HG03139 (cell line): ENCODE measurements at regions not wholly inside any gene's neighbourhood (a gene's known extent, or its start where the extent isn't known, plus 50 kb on each side); places are given as distances from the start of the nearest gene placed in this dataset.
"Not testable (repeated sequence)": the region's sequence is repeated elsewhere in the genome, so short reads cannot be mapped to it uniquely, and the experiment has no call there.

Experiments
- ATAC-seq: cut with Tn5 transposase; IDR thresholded peaks from one replicate; pipeline ENCODE4 v1.9.1; 2021; ENCODE audit not compliant: unreplicated experiment

DNA sequence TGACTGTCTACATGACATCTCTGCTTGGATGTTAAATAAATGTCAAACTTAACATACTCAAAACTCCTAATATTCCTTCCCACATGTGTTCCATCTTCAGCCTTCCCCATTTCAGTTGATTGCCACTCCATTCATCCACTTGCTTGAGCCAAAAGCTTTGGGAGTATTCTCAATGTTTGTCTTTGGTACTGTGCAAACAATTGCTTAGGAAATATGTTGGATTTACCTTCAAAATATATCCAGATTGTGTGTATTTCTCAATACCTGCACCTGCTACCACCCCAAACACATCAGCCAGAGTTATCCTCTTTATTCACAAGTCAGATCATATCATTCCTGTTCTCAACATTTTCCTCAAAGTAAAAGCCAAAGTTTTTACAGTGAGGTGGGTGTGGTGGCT is 350.3 kb upstream of the FAM98A start:
- ATAC-seq = no peak

DNA sequence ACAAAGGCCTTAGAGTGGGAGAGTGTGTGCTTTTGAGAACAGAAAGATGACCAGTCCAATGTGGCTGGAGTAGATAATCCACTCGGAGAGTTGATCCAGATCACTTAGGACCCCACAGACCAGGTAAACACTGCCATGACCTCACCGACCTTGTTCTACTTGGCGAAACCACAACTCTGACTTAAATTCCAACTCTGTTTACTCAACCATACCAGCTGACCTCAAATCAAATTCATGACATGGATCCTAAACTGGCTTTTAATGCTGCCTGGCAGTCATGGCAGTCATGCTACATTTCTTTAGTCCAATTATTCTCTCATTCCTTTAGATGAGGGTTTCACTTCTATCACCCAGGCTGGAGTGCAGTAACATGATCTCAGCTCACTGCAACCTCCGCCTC is 347.1 kb upstream of the FAM98A start:
- ATAC-seq = no peak

DNA sequence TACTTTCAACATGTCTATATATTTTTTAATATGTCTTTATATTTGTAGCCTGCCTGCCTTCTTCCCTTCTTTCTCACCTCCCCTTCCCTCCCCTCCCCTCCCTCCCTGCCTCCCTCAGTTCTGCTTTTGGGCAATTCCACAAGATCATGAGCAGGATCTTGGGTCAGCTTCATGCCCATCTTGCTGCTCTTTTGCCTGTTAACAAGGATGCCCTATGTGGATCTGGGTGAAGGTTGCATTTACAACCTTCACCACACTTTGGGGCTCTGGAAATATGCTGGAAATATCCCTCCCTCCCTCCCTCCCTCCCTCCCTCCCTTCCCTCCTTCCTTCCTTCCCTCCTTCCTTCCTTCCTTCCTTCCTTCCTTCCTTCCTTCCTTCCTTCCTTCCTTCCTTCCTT is 334.1 kb upstream of the FAM98A start:
- ATAC-seq = no peak

DNA sequence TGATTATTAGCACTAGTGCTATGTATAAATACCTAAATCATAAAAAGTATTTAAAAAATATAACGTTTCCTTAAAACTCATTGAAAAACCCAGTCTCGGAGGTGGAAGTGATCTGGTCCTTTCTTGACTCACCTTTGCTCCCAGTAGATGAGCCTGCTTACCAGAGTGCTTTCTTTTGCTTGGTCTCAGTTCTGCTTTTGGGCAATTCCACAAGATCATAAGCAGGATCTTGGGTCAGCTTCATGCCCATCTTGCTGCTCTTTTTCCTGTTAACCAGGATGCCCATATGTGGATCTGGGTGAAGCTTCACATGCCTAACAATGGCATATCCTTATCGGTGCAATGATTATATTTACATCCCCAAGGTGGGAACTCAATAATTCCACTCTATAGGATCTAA is 332.1 kb upstream of the FAM98A start:
- no peak for ATAC-seq

DNA sequence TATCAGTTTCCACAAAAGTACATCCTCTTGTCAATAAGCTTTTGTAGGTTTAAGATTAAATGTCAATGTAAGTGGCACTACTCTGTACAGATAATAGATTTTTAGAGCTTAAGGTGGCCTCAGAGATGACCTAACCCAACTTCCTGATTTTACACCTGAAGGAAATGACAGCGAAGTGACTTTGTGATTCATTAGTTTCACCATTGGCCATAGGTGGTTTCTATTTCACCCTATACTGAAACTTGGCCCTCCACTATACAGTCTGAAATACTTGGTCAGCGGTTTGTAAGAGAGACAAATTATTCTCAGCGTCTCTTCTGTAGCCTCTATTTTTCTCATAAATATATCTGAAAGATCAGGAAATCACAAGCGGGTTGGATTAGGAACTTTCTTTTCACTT is 330.4 kb upstream of the FAM98A start:
- peak; percentile 89 for ATAC-seq

DNA sequence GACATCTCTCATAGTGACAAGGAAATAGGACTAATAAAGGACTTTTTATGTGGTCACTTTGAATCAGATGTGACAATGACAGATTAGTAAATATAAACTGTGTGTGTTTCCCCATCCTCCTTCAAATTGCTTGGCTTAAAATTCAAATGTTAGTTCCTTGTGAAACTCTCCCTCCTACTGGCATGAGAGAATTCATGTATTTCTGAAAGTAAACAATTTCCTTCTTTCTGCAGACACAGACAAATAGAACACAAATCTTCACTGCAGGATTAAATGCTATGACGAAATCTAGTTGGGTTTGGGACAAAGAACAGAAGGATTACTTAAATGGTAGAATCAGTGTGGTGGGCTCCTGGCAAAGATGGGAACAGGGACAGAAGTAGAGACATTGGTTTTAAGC is 328.7 kb upstream of the FAM98A start:
- ATAC-seq = no peak

DNA sequence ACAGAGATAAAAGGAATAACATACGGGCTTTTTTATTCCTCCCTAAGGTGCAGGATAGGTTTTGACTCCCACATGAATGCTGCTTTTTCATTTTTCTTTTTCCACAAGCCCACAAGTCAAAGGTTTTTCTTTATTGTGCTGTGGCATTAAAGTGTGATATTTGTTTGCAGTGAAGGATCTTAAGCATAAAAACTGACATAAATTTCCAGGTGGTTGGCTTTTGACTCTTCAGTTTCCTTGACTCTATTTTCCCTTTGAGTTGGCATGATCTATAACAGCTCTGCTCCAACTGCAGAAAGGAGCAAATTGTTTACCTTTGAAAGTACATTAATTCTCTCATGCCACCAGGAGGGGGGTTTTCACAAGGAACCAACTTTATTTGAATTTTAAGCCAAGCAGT is 326.2 kb upstream of the FAM98A start:
- ATAC-seq = no peak

DNA sequence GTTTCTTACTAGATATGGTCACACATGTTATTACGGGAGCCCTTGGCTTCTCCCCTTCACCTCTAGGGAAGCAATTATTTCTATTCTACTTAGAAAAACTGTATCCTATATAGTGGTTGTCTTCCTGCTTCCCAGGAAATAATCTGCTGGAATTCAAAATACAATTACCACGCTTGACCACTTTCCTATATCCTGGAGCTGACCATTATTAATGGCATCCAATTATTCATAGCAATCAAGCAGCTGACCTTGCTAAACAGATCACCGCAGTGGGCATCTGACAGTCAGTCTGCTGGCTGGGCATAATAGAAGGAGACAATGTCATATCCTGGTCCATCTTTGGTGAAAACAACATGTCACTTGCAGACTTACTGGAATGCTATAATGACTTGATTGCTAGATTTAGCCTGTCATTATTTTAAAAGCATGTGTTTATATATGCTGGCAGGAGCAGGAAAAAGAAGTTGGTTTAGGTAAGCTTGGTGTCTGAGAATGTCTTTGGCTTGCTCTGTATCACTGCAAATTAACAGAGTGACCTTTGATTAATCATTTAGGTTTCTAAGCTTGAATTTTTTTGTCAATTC is 325.6 kb upstream of the FAM98A start:
- no peak for ATAC-seq

DNA sequence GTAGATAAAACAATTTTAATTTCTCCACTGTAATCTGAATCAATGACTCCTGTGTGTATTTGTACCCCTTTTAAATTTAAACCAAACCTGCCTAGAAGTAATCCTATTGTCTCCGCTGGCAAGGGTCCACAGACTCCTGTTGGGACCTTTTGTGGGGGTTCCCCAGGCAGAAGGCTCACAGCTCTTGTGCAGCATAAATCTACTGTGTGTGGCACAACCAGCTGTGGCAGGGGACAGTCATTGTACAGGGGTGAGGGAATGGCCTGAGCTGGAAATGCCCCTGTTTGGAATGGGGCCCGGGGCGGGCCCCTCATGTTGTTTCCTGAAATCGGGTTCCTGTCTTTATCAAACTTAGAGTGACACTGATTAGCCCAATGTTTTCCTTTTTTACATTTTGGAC is 318.2 kb upstream of the FAM98A start:
- no peak for ATAC-seq

DNA sequence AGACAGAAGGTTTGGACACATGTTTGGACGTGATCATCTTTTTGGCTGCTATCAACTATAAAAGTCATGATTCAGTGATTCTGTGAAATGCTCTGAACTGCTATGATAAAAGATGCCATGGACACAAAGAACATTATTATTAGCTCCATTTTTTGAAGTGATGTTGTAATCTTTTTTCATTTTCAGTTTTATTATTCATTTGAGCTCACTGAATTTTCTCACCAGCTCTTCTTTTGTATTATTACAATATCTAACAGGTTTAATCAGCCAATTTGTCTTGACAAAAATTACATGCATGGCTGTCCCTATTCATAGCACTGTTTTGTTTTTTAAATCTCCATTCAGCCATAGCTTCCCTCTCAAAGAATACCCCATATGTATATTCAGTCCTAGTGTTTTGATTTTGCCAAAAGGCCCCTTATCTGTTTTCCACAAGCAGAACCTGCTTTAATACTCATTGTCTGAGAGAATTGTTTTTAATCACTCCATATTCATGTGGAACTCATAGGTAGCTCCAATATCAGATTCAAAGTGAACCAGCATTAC is 314.0 kb upstream of the FAM98A start:
- no peak for ATAC-seq

DNA sequence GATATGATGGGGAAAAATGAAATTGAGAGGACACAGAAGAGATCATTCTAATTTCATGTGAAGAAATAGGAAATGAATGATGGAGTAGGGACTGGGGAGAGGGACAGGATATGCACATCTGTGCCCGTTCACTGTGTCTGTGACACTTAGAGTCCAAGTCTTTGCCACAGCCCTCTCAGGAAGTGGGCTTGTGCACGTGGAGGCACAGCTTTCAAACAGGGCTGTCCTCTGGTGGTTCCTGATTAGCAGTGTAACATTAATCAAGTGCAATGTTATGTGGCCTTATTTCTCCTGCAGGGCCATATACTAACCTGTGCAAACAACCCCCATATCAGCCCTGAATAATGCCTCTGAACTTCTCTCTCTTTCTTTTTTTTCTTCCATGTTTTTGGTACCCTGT is 312.2 kb upstream of the FAM98A start:
- no peak for ATAC-seq

DNA sequence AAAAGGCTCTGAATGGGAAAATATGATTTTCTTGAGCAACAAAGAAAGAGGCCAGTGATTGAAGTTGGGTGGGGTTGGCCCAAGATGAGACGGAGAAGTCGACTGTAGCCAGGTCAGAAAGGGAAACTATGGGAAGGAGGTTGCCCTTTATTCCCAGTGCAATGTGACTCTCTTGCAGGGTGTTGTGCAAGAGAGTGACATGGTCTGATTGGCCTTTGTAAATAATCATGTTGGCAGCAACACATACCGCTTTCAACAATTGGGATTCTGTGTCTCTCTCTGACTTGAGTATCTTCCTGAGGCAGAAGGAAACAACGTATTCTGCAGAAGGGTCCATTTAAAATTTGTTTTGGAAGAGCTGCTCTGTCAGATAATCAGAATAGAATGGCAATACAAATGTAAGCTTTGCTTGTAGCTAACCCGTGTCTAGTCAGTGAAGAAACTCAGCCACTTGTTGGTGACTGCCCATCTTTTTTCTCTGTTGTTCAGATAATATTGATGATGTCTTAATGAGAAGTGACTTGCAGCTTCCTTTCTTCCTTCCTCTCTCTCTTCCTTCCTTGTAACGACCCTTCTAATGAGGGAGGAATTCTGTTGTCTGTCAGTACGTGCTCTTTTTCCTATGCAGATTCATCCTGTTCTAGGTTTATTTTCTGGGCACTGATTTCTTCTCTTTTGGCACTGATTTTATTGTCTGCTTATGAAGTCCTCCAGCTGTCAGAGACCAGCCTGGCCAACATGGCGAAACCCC is 311.0 kb upstream of the FAM98A start:
- no peak for ATAC-seq

DNA sequence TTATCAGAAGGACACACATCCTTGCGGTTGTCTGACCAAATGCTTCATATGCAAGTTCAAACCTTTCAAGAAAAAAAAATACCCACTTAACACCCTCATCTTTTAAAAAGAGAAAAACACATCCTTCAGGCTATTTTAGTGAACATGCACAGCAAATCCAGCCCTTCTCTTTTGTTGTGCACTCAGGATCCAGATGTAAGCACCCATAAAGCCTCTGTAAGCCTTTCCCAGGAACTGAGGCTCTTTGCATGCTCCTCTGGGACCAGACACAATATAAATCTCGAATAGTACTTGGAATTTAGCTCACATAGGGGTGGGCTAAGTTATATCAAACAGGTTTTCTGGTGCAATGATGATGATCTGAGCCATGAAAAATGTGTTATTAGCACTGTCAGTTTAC is 308.8 kb upstream of the FAM98A start:
- no peak for ATAC-seq

DNA sequence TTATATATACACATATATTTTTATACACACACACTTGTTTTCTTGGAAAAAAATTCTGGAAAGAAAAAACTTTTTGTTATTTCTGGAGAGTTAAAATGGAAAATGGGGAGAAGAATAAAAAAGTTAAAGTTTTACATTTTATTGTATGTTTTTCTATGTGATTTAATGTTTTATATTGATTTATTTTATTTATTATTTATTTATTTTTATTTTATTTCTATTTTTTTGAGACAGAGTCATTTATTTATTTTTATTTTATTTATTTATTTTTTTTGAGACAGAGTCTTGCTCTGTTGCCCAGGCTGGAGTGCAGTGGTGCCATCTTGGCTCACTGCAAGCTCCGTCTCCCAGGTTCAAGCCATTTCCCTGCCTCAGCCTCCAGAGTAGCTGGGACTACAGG is 307.0 kb upstream of the FAM98A start:
- ATAC-seq = not testable (repeated sequence)

DNA sequence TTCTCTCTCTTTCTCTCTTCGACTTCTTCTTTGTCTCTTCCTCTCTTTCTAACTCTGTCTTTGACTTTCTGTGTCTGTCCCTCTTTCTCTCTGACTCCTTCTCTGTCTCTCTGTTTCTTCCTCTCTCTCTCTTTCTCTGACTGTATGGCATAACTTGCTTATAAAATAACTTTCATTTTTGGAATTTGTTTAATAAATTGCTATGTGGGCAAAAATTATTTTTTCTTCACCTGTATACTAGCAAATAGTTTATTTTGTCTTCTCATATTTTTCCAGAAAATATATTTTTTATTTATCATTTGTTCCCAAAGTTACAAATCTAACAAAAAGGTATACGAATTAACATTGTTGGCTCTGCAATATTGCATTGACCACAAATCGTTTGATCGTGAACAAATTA is 305.7 kb upstream of the FAM98A start:
- ATAC-seq = no peak

DNA sequence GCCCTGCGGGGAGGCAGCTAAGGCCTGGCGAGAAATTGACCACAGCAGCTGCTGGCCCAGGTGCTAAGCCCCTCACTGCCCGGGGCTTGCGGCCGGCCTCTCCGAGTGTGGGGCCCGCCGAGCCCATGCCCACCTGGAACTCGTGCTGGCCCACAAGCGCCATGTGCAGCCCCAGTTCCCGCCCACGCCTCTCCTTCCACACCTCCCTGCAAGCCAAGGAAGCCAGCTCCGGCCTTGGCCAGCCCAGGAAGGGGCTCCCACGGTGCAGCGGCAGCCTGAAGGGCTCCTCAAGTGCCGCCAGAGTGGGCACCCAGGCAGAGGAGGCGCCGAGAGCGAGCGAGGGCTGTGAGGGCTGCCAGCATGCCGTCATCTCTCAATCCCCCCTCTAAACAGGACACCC is 304.6 kb upstream of the FAM98A start:
- ATAC-seq = no peak

DNA sequence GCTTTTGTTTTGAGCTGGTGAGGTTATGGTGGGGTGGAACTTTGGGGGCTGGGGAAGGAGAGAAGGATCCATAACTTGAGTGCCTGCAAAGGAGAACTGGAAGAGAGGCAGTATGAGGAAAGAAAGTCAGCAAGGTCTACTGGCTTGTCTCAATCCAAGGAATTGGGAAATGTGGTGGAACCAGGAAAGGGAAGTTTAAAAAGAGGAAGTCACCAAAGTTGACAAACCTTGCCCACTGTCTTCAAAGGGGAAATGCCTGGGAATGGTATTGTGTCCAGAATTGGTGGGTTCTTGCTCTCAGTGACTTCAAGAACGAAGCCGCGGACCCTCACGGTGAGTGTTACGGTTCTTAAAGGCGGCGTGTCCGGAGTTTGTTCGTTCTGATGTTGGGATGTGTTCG is 304.1 kb upstream of the FAM98A start:
- no peak for ATAC-seq

DNA sequence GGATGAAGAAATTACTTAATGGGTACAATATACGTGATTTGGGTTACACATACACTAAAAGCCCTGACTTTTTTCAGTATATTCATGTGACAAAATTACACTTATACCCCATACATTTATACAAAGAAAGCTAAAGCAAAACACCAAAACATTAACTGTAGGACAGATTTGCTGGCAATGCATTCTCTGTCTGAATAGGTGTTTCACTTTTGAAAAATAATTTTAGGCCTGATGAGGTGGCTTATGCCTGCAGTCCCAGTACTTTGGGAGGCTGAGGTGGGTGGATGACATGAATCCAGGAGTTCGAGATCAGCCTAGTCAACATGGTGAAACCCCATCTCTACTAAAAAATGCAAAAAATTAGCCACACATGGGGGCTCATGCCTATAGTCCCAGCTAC is 301.5 kb upstream of the FAM98A start:
- ATAC-seq = no peak

DNA sequence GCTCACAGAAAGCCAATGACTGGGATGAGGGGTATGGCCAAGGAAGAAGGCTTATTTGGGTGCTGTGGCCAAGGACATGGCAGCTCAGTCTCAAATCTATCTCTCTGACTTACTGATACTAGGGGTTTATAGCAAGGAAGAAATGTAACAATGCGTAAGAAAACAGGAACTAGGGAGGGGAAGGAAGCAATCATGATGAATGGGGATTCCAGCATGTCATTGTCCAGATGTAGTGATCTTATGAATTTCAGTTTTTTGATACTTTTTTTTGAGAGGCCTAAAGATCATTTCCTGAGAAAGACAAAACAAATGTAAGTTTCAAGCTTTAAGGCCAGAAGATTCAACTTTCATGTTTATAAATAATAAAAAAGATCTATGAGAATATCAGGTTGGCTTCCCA is 298.6 kb upstream of the FAM98A start:
- ATAC-seq = no peak

DNA sequence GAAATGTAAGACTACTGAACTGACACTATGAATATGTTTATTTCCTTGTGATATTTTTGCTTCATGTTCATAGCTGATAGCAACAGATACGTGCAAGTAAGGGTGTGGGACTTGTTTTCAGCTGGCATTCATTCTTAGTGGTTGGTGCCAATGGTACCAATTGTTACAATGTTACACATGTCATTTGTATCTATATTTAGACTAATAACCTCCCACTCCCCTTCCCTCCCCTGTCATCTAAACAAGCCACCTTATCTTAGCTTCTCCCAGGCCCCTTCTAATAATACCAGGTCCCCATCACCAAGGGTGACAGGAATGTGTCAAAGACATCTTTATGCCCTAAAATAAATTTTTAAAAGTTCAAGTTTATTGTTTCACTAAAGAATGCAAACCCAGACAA is 294.7 kb upstream of the FAM98A start:
- no peak for ATAC-seq

DNA sequence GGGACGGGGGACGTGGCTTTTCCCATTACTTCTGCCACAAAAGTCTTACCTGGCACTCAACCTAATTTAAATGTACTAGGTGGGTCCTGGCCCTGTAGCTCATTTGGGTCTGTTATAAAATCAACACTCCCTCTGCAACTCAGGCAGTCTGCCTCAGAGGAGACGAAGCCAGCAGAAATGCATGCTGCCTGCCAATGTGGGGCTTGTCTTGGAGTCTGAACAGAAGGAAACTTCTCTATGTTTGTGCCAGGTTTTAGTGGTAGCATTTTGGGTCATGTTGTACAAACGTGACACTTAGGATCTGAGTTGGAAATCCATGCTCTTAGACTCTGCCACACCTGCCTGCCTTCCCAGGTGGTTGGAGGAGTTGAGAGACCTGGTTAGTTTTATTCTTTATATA is 292.5 kb upstream of the FAM98A start:
- no peak for ATAC-seq

DNA sequence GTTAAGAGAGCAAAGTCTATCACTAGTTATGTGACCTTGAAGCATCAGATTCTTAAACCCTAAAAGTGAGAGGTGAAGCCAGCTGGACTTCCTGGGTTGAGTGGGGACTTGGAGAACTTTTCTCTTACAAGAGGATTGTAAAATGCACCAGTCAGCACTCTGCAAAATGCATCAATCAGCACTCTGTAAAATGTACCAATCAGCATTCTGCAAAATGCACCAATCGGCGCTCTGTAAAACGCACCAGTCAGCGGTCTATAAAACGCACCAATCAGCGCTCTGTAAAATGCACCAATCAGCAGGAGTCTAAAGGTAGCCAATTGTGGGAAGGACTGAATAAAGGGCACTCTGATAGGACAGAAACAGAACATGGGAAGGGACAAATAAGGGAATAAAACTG is 291.6 kb upstream of the FAM98A start:
- no peak for ATAC-seq
